ENCODE measurements at regions not wholly inside any gene's neighbourhood (a gene's known extent, or its start where the extent isn't known, plus 50 kb on each side); places are given as distances from the start of the nearest gene placed in this dataset.

DNA sequence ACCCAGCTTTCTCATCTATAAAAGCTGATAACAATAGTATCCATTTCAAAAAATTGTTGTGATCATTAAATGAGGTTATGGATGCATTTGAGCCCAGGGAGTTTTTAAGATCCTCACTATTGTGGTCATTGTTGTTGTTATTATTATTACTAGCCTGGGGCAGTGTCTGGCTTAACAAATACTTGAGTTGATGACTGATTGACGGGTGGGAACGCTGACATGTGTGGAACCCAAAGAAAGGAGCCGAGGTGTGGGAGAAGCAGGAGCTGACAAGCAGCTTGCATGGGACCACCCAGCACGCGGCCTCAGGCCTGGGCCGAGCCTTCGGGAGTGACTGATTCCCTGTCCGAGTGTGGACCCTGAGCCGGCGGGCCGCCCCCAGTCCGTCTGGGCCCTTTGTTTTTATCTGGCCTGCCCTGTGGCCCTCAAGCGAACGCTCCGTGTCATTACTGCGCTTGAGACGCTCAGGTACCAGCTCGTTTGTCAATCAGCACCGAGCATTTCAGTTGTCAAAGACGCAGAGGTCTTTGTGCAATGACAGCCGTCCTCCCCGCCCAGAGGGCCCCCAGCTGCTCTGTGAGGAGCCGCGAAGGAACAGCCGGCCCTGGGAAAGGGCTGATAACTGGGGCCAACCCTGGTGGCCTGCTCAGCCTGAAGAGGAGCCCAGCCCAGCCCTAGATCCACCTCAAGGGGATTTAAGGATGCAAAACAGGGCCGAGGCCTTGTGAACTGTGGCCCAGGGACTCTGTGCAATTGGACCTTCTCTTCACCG lies 132.9 kb upstream of the FOXF1 start:
- no peak for DNase-seq

DNA sequence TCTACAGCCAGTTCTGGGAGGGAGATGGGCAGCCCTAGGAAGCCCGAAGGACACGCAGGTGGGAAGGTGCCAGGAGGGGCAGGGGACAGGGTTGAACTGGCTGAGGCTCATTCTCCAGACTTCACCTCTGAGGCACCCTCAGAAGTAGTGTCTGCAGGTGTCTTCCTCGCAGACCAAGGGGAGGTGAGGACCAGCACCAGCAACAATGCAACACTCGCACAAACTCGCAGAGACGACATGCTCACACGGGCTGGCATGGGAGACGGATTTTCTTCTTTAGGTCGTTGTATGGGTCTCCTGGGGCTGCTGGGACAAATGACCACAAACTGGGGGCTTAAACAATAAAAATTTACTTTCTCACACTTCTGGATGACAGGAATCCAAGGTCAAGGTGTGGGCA lies 132.2 kb upstream of the FOXF1 start:
- DNase-seq = no peak

DNA sequence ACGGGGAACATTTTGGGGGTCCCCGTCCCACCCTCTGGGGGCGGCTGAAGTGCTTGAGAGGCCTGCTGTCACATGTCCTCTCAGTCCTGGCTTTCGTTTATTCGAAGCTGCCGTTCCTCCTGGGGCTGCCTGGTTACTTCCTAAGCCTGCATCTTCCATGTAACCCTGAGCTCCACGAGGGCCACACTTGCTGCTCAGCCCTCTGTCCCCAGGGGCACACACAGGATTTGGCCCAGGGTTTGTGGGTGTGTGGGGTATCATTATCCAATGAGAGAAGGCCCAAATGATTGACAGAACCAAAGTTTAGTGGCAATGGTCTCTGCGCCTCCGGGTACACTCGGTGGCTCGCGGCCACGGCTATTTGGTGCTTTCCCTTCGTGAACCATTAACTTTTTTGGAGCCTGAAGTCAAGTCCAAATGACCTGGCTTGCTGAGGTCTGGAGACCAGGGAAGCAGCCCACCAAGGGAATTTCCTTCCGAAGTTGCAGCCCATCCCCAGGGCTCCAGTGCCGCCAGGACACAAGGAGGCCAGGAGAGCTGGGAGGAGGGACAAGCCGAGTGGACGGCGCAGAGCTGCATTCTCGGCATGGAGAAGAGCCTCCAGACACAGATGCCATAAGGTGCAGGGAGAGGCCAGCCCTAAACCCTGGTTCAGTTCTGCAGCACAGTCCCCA lies 131.4 kb upstream of the FOXF1 start:
- no peak for DNase-seq

DNA sequence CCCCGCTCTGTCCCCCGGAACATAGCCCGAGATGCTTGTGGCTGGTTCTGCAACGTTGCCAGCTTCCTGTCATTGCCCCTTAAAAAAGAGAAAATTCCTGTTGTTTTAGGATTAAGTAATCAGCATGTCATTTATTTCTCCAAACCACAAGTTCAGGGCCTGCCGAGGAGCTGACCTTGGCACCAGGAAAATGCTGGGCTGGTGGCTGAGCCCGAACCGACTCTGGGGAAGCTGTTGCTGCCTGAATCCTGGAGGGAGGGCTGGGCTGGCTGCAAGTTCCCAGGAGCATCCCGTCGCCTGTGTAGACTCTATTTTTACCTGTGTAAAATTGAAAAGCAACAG lies 130.9 kb upstream of the FOXF1 start:
- DNase-seq = peak; percentile 77

DNA sequence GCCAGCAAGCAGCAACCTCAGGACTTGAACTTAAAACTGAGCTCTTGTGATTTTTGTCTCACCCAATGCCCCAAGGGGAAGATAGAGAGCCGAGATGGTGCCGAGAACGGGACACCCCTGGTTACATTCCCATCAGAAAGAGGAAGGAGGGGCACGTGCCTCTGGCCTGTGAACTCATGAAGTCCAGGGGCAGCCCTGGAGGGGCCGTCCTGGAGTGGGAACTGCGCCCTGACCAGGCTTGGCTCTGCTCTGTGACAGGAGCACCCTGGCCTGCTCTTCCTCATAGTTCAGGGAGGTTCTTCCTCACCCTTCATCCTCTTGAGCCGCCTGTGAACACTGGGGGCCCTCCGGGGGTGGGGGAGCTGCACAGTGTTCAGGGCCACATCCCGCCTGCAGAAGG lies 130.3 kb upstream of the FOXF1 start:
- no peak for DNase-seq

DNA sequence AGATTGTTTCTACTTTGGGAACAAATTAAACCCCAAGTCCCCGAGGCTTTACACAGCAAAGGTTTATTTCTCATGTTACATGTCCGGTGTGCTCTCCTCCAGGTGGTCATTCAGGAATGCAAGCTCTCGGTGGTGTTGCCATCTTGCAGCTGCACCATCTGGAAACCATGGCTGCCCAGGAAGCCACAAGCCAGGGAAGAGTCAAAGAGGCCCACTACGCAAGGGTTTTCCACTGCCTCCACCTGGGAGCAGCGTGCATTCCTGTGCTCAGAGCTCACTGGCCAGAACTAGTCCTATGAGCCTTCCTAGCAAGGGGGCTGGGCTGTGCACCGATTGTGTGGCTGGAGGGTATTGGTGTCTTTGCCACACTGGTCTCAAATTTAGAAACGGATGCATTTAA lies 128.8 kb upstream of the FOXF1 start:
- no peak for DNase-seq

DNA sequence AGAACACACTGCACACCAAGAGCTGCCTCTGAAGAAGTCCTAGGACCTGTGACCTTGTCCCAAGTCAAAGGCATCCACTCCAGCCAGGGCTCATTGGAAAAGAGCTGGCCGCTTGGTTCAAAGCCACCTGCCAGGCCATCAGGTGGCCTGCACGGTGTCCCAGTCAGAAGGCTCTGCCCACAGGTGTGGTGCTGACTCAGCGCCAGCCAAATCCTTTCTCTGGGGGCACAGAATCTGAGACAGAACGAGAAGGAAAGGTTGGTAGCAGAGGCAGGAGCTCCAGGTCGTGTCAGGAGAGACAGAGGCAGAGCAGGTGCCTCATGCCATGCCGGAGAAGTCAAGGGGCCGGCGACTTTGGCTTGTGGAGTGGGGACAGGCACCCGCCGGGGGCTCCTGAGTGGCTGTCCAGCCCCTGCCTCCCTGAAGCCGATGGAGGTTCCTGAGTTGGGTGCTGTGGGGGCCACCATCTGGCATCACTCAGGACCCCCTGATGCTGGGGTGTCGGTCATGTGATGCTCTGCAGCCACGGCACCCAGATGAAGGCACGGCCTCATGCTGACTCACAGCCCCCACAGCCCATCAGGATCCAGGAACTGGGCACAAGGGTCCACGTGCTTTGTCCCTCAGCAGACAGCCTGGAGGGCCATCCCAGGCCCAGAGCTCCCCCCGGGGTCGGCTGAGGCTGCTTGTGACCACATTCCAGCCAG lies 128.1 kb upstream of the FOXF1 start:
- no peak for DNase-seq

DNA sequence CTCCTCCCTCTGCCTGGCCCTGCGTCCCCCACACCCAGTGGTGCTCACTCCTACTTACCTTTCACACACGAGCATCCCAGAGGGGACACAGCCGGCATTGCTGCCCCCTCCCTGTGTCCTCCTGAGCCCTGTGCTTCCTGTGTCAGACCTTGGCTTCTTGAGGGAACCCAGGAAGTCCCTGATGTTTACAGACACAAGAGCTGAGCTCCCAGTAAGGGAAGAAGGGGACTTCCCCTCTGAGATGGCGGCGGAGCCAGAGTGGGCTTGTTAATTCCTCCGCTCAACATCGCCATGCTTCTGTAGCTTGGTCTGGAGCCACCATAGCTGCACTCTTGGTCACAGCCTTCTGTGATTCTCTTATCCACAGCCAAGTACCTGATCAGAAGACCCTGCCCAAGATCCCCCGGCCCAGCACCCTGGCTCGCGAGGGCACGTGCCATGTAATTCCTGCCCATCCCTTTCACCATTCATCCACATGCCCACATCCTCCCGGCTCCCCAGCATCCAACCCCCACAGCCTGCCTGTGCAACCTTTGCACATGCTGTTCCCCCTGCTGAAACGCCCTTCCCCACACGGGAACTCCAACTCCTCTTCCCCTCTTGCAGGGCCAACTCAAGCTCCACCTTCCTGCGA lies 127.4 kb upstream of the FOXF1 start:
- no peak for DNase-seq

DNA sequence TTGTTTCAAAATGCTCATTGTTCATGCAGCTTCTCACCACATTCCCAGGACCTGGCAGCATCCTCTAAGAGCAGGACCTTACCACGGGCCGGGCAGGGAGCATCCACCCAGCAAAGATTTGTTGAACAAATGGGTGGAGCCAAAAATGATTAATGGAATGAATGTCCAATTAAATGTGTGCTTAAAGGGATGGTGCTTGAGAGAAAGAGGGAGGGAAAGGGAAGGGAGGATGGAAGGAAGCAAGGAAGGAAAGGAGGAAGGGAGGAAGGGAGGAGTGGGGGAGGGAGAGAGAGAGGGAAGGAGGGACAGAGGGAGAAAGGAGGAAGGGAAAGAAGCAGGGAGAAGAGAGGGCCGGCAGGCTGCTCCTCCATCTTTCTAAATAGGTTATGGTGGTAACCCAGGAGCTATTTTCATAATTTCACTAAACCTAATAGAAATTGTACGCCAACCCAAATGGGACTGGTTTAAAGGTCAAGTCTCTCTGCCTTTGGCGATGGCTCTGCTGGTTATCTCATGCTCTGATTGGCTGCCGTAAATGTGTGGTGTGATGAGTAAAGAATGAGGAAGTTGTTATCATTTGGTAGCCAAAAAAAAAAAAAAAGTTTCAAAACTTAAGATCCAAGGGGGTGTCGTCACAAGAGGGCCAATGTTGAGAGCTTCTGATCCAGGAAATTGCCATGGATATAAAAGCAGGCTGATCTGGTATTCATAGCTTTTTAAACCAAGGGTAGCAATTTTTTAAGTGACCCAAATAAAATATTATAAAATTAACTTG lies 126.7 kb upstream of the FOXF1 start:
- DNase-seq = peak; percentile 87

DNA sequence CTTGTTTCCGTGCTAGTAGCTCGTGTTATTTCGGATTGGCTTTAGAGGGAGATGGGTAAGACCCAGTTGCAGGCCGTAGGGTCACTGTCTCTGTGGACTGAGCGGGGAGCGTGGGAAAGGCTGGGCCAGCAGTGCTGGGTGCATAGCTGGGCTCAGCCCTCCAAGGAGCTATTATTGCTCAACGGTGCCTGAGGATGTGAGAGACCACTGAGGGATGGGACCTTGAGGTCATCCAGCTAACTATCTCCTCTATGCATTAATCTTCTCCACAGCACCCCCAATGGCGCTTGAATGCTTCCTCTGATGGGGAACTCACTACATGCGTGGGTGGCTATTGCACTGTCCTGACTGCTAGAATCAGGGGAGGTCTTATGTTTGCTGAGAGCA lies 126.1 kb upstream of the FOXF1 start:
- DNase-seq = no peak

DNA sequence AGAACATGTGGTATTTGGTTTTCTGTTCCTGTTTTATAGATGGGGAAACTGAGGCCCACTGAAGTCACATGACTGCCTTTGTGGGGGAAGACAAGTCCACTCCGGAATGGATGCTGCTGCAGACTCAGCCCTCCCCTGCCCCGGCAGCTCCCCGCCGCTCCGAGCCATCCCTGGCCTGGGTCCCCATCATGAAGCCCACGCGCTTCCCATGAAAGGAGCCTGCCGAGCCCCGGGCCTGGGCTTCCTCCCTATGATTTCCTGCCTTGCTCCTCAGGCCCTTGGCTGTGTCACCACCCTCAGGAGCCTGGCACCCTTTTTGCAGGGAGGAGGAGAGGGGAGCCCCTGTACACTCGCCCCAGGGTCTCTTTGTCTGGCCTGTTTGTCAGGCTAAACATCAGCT lies 125.3 kb upstream of the FOXF1 start:
- DNase-seq = no peak

DNA sequence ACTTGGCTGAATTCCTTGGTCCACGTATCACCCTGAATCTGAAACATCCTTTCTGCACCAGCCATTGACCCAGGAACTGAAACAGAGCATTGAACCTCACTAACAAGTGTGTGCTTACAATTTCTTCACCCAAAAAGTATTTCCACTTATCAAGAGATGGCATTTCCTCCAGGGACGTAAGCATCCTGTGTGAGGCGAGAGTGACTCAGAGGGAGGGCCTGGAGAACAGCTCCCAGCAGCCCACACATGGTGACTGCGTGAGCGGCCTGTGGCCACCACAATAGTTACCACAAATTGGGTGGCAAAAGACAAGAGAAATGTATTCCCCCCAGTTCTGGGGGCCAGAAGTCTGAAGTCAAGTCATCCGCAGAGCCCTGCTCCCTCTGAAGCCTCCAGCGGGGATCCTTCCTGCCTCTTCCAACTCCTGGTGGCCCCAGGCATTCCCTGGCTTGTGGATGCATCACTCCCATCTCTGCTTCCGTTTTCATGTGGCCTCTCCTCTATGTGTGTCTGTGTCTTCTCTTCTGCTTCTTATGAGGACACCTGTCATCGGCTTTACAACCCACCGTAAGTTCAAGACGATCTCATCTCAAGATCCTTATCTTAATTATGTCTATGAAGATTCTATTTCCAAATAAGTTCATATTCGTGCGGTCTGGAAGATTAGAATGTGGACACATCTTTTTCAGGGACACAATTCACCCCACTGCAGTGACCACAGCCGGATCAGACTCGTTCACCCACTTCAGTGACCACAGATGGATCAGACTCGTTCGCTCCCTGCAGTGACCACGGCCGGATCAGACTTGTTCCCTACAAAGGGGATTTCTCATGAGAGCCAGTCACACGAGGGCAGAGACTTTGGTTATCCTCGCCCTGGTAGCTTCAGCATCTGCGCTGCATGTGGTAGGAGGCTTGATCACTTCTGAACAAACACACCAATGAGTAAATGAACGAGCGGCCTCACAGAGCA lies 122.6 kb upstream of the FOXF1 start:
- DNase-seq = peak; percentile 99

DNA sequence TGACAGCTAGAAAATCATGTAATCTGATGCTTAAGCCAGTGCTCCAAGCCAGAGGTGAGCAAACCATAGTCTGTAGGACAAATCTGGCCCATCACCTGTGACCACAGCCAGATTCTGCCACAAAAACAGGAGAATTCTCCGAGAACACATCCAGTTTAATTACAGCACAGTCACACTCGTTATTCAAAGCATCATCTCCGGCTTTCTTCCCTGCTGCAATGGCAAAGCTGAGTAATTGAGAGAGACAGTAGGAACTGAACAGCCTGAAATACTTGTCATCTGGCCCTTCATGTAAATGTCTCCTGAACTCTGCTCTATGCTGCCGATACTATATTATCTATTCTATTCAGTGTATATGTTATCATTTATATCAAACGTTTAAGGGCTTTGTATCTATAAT lies 121.4 kb upstream of the FOXF1 start:
- no peak for DNase-seq

DNA sequence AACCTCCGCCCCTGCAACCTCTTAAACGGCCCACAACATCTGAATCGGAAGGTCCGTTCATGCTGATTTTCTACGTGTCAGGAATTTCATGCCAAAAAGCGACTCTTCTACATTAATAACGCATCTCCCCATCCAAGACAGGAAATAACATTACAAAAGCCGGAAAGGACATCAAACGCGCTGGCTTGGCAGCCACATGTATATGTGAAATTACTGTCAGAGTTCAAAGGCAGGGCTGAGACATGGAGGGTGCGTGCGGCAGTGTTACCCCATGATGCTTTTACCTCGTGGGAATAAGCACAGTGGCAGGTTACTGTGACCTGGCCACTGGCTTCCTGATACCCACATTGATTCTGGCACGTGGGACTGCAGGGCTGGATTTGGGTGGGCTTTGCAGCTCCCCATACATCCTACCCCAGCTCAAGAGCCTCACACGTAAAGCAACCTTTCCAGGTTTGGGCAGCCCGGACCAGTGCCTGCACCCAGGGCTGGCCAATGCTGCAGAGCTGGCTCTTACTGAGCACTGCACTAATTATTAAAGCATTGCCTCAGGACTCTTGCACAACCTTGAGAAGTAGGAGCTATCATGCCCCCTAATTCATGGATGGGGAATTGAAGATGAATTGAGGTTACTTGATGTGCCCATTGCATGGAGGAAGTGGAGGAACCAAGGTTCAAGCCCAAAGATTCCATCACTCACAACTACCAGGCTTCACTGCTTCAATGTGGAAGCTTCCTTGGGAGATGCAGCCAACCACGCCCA lies 120.6 kb upstream of the FOXF1 start:
- DNase-seq = peak; percentile 43

DNA sequence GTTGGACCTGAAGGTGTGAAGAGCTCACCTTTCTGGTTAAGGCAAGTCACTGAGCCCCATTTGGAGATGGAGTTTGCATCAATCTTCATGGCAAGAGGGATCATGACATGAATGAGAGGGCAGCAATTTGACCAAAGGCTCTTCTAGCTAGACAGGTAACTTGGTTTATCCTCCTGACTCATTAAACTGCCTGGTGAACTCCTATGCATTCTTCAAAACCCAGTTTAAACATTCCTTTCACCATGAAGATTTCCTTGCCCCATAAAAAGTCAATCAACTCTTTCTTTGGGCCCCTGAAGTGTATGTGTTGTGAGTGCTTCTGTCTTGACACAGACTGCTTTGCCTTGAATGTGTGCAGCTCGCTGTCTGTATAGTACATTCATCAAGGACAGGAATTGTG lies 120.0 kb upstream of the FOXF1 start:
- no peak for DNase-seq

DNA sequence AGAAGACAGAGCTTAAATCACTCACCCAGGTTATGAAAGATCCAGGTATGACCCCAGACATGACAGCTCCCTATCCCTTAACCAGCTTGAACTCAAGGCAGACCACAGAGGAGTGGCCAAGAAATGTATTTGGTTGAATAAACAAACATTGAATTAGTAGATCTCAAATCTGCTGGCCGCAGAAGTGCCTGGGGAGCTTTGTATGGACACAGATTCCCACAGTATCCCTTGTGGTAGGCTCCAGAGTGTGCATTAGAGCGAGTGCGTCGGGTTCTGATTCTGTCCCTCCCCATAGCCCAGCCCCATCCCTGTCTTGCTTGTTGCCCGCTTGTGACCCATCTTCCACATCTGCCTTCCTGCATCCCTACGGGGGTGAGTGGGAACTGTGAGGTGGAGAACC lies 118.8 kb upstream of the FOXF1 start:
- no peak for DNase-seq

DNA sequence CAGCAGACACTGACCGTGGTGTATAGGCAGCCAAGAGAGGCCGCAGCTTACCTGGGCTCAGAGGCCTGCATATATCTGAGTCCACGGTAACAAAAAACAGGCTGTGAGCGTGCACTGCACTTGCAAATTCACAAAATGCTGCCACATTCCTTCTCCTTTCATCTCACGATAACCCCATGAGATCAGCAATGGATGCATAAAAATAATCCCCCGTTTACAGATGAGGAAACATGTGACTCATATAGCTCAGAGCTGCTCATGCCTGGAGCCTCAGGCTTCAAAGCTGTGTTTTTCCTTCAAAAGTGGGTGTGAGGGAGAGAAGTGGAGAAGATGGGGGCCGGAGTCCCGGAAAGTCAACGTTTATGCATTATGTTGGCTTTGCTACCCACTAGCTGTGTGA lies 118.3 kb upstream of the FOXF1 start:
- peak; percentile 83 for DNase-seq

DNA sequence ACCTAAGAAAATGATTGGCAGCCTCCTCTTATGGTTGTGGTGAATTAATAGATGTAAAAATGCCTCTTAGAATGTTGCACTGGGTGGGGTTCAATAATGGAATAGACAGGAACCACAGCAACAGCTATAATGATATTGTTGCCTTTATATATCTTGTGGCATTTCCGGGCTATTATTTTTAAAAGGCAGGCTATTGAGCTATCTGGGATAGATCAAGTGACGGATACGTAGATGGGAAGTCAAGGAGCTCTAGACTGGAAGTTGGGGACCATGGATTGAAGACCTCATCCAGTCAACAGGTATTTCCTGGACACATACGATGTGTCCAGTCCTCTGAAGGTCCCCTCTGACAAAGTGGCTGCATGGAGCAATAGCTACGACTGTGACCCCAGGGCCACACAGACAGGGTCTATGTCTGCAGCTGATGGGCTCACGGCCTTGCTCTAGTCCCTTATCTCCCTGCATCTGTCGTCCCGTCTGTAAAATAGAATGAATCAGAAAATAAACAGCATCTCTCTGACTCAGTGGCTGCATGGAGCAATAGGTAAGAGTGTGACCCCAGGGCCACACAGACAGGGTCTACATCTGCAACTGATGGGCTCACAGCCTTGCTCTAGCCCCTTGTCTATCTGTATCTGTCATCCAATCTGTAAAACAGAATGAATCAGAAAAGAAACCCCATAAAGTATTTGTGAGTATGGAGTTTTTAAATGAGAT lies 117.7 kb upstream of the FOXF1 start:
- peak; percentile 70 for DNase-seq

DNA sequence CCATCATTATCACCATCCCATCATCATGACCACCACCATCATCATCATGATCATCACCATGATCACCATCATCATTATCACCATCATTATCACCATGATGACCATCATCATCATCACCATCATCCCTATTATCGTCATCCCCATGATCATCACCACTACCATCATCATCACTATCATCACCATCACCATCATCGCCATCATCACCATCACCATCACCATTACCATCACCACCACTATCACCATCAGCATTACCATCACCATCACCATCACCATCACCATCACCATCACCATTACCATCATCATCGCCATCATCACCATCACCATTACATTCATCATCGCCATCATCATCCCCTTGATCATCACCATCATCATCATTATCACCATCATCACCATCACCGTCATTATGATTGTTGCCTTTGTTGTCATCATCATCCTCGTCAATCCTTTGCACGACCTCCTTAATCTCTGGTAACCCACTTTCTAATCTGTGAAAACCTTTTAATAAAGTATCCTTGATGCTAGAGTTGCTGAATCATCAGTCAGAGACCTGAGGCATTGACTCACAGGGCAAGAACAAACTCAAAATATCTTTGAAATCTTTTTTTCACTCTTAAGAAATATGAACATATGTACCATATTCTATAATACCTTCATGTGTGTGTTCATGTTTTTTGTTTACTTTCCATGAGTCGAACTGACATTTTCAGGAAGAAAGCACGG lies 116.3 kb upstream of the FOXF1 start:
- DNase-seq = no peak

DNA sequence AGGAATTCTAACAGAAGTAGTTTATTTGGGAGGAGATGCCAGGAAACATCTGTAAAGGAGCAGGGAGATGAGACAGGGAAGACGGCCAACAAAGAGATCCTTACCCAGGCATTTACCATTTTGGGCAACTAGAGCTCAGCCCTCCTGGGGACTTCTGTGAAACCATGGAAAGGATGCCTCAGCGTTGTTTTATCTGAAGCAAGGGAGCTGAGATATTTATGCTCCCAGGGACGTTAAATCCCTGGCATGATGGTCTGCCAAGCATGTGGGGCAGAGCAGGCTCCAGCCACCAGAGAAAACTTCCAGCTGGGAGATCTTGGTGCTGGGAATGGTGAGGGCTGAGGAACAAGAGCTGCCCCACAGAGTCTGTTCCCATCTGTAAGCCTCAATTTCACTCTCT lies 114.8 kb upstream of the FOXF1 start:
- DNase-seq = no peak

Data from fibroblast of skin of right biceps (primary cell).